HUES48 (cell line): ENCODE measurements at regions not wholly inside any gene's neighbourhood (a gene's known extent, or its start where the extent isn't known, plus 50 kb on each side); places are given as distances from the start of the nearest gene placed in this dataset.

ENCODE experiments used
- H3K27ac ChIP-seq: one replicate; pipeline ENCODE4 v1.7.0; 2013; ENCODE audit warnings: low read depth, low read length, inconsistent platforms
- H3K27me3 ChIP-seq: 2 replicates; pipeline ENCODE4 v1.6.1; 2013; ENCODE audit warnings: mild to moderate bottlenecking, low read length; ENCODE audit not compliant: control insufficient read depth, insufficient read depth
- H3K36me3 ChIP-seq: 2 replicates; pipeline ENCODE4 v1.6.1; 2013; ENCODE audit warnings: low read length; ENCODE audit not compliant: control insufficient read depth, insufficient read depth
- H3K4me1 ChIP-seq: 2 replicates; pipeline ENCODE4 v1.6.1; 2013; ENCODE audit warnings: mild to moderate bottlenecking, low read length; ENCODE audit not compliant: control insufficient read depth, insufficient read depth
- H3K4me3 ChIP-seq: 2 replicates; pipeline ENCODE4 v1.5.1; 2013; ENCODE audit warnings: mild to moderate bottlenecking, low read depth, low read length
- H3K9ac ChIP-seq: 2 replicates; pipeline ENCODE4 v1.6.1; 2013; ENCODE audit warnings: mild to moderate bottlenecking, low read depth, low read length, moderate library complexity
- H3K9me3 ChIP-seq: 2 replicates; pipeline ENCODE4 v1.6.1; 2013; ENCODE audit warnings: low read length; ENCODE audit not compliant: control insufficient read depth, insufficient read depth

DNA sequence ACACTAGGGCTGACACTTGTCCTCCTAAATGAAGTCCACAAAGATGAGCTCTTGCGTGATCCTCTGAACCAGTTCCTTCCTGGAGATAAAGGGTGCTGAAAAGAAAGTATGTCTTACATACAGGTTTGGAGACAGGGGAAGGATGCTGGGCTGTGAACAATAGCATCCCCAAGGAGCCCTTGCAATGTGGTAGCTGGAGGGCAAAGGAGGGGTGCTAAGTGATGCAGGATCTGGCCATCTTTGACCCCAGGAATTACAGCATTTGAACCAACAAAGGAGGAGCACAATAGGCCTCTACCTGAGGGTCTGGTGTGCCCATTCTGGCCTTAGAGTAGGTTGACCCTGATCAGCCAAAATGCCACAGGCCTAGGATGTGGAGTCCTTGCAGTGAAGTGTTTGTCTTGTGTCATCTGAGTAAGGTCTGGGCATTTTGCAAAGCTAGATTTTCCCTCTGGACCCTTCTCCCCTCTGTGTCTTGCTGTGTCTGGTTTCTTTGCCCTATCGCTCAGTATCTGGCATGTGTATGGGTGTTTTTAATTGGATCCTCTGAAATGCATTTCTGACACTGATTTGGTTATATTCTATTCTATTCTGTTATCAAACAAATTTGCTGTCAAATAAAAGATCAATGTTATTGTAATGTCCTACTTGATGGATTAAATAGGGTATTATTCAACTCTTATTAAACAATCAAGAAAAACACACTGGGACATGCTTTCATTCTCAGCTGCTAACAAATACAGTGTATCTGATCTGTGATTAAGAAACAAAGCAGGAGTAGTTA is 364.8 kb upstream of the MEIS1 start:
- H3K9ac ChIP-seq = no peak overlapping the region
- no peaks in the 10 kb centered on the region for H3K36me3 ChIP-seq
- H3K27me3 ChIP-seq = no peaks in the 10 kb centered on the region
- H3K9me3 ChIP-seq = no peaks in the 10 kb centered on the region
- H3K27ac ChIP-seq = no peak overlapping the region
- no peak overlapping the region for H3K4me3 ChIP-seq
- 0 out of 2 replicates have a peak, but pooled peaks cover 4% of the 10 kb centered on the region for H3K4me1 ChIP-seq

- H3K36me3 ChIP-seq = no peaks in the 10 kb centered on the region
- H3K4me3 ChIP-seq = no peak overlapping the region
- no peak overlapping the region for H3K27ac ChIP-seq
- H3K27me3 ChIP-seq = no peaks in the 10 kb centered on the region
- H3K4me1 ChIP-seq = 0 out of 2 replicates have a peak, but pooled peaks cover 4% of the 10 kb centered on the region
- no peak overlapping the region for H3K9ac ChIP-seq
- no peaks in the 10 kb centered on the region for H3K9me3 ChIP-seq
Observed at GRCh38 chr2:66066032-66066431, 368.9 kb upstream of the MEIS1 start.

DNA sequence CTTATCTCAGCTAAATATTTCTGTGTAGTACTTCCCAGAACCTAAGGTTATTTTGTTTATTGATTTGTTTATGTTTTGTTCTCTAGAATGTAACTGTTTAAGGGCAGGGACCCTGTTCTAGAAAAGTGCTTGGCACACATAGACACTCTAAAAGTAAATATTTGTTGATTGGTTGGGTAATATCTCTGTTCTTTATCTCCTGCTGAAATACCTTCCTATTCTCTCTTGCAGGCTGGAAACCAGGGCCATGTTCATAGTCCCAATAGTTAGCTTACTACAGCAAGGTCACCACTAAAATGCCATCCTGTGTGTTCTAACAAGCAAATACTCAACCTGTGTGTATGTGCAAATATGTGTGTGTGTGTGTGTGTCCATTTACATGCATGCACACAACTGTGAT is 375.6 kb upstream of the MEIS1 start:
- H3K9me3 ChIP-seq = no peaks in the 10 kb centered on the region
- no peak overlapping the region for H3K9ac ChIP-seq
- H3K4me1 ChIP-seq = no peaks in the 10 kb centered on the region
- H3K27ac ChIP-seq = no peak overlapping the region
- no peaks in the 10 kb centered on the region for H3K27me3 ChIP-seq
- H3K36me3 ChIP-seq = no peaks in the 10 kb centered on the region
- no peak overlapping the region for H3K4me3 ChIP-seq

DNA sequence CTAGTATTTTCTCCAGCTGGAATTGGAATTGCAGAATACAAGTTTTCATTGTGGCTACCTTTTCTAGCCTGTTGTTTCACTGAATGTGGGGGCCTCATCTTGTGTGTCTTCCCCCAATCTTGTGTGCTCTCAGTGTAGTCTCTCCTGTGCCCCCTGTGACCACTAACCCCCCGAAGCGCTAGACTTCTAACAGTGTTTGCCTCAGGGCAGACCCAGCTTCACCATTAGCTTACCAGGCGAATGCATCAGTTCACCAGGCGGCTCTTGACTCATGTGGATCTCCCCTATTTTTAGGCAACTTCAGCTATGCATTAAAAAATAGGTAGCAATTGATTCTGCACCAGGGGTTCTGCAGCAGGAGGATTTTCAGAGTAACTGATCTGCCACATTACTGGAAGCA is 376.2 kb upstream of the MEIS1 start:
- no peaks in the 10 kb centered on the region for H3K4me1 ChIP-seq
- H3K9ac ChIP-seq = no peak overlapping the region
- no peak overlapping the region for H3K27ac ChIP-seq
- H3K4me3 ChIP-seq = no peak overlapping the region
- no peaks in the 10 kb centered on the region for H3K9me3 ChIP-seq
- no peaks in the 10 kb centered on the region for H3K27me3 ChIP-seq
- H3K36me3 ChIP-seq = no peaks in the 10 kb centered on the region

- no peaks in the 10 kb centered on the region for H3K27me3 ChIP-seq
- no peak overlapping the region for H3K4me3 ChIP-seq
- no peak overlapping the region for H3K9ac ChIP-seq
- H3K9me3 ChIP-seq = no peaks in the 10 kb centered on the region
- no peaks in the 10 kb centered on the region for H3K36me3 ChIP-seq
- H3K4me1 ChIP-seq = 0 out of 2 replicates have a peak, but pooled peaks cover 3% of the 10 kb centered on the region
- H3K27ac ChIP-seq = no peak overlapping the region
Observed at GRCh38 chr2:66057844-66058243, 377.1 kb upstream of the MEIS1 start.

- Histone ChIP-seq H3K4me3 (no peak overlapping the region), H3K4me1 (peaks cover 12% of the 10 kb centered on the region)
Observed at GRCh38 chr2:66050392-66050791, 384.5 kb upstream of the MEIS1 start.

DNA sequence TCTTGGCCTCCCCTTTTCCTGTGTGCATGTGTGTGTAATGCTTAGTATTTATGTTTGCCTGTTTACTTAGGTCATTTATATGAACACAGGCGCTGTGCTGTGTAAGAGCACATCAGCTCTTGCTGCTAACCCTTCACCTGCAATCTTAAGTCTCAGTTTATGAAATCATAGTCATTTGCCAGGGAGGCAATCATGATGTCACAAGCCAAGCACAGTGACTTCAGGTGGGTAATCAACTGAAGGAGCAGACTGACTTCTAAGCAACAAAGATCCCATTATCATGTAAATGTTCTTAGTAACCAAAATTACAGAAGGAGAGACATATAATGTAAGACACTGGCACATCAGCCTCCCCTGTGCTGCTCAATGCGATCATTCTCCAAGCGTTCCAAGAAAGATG is 386.3 kb upstream of the MEIS1 start:
- H3K27ac ChIP-seq = peak overlapping the region; percentile 2
- no peaks in the 10 kb centered on the region for H3K27me3 ChIP-seq
- no peaks in the 10 kb centered on the region for H3K9me3 ChIP-seq
- no peaks in the 10 kb centered on the region for H3K36me3 ChIP-seq
- no peak overlapping the region for H3K9ac ChIP-seq
- H3K4me3 ChIP-seq = no peak overlapping the region
- peaks cover 12% of the 10 kb centered on the region for H3K4me1 ChIP-seq

More at GRCh38 chr2:66050392-66050791, 384.5 kb upstream of the MEIS1 start:
- H3K9me3 ChIP-seq = no peaks in the 10 kb centered on the region
- no peak overlapping the region for H3K27ac ChIP-seq
- H3K27me3 ChIP-seq = no peaks in the 10 kb centered on the region
- no peak overlapping the region for H3K9ac ChIP-seq
- no peaks in the 10 kb centered on the region for H3K36me3 ChIP-seq

- Histone ChIP-seq H3K9me3 (no peaks in the 10 kb centered on the region), H3K27ac (no peak overlapping the region), H3K4me3 (no peak overlapping the region), H3K9ac (no peak overlapping the region), H3K4me1 (no peaks in the 10 kb centered on the region), H3K27me3 (no peaks in the 10 kb centered on the region), H3K36me3 (no peaks in the 10 kb centered on the region)
Observed at GRCh38 chr2:66041902-66042657, 392.8 kb upstream of the MEIS1 start.

- H3K4me1 ChIP-seq = no peaks in the 10 kb centered on the region
- no peaks in the 10 kb centered on the region for H3K27me3 ChIP-seq
- H3K9me3 ChIP-seq = no peaks in the 10 kb centered on the region
Observed at GRCh38 chr2:66036948-66037347, 398.0 kb upstream of the MEIS1 start.

DNA sequence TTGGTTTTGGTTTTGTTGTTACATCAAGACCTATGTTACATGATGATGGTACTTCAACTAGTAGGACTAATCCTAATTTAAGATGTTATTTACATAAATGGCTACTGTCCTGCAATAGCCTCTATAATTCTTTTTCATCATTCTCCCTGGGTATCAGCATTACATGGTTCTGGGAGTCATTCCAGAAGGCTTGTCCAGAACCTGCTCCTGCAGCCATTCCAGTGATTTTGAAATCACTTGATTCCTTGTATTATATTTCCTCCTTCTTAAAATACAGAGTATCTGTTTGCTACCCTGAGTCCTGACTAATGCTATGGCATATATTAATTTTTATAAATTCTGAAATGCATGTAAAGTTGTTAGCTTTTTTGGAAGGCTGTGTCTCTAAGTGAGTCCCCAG is 400.5 kb upstream of the MEIS1 start:
- H3K36me3 ChIP-seq = no peaks in the 10 kb centered on the region
- no peak overlapping the region for H3K27ac ChIP-seq
- H3K4me1 ChIP-seq = no peaks in the 10 kb centered on the region
- H3K9me3 ChIP-seq = no peaks in the 10 kb centered on the region
- H3K27me3 ChIP-seq = no peaks in the 10 kb centered on the region
- no peak overlapping the region for H3K4me3 ChIP-seq
- H3K9ac ChIP-seq = no peak overlapping the region

More at GRCh38 chr2:66036948-66037347, 398.0 kb upstream of the MEIS1 start:
- Histone ChIP-seq H3K27ac (no peak overlapping the region), H3K36me3 (no peaks in the 10 kb centered on the region), H3K9ac (no peak overlapping the region), H3K4me3 (no peak overlapping the region)

- Histone ChIP-seq H3K9me3 (no peaks in the 10 kb centered on the region), H3K36me3 (no peaks in the 10 kb centered on the region), H3K4me3 (no peak overlapping the region), H3K4me1 (no peaks in the 10 kb centered on the region), H3K9ac (no peak overlapping the region), H3K27me3 (no peaks in the 10 kb centered on the region), H3K27ac (no peak overlapping the region)
Observed at GRCh38 chr2:66032226-66032775, 402.6 kb upstream of the MEIS1 start.
